DOHH2 (cell line): ENCODE measurements at regions not wholly inside any gene's neighbourhood (a gene's known extent, or its start where the extent isn't known, plus 50 kb on each side); places are given as distances from the start of the nearest gene placed in this dataset.

Experiments
- H3F3A ChIP-seq: fragments of 200-600 bp; sonication (generic), shearing (Covaris generic); 2 replicates; pipeline ENCODE4 v1.6.0; 2016; ENCODE audit warnings: antibody characterized with exemption, mild to moderate bottlenecking; ENCODE audit not compliant: control insufficient read depth, insufficient read depth
- H3K27ac ChIP-seq: fragments of 200-600 bp; sonication (generic); 2 replicates; pipeline ENCODE4 v1.5.1; 2014; ENCODE audit warnings: low read depth, mild to moderate bottlenecking, low read length, moderate library complexity
- H3K27me3 ChIP-seq: fragments of 200-600 bp; sonication (generic); 2 replicates; pipeline ENCODE4 v1.6.1; 2014; ENCODE audit warnings: mild to moderate bottlenecking, low read length, mixed read lengths; ENCODE audit not compliant: control insufficient read depth
- H3K36me3 ChIP-seq: fragments of 200-600 bp; sonication (generic); 2 replicates; pipeline ENCODE4 v1.6.1; 2014; ENCODE audit warnings: mild to moderate bottlenecking, low read length, moderate library complexity, mixed read lengths; ENCODE audit not compliant: control insufficient read depth
- H3K4me1 ChIP-seq: fragments of 200-600 bp; sonication (generic); 2 replicates; pipeline ENCODE4 v1.6.1; 2014; ENCODE audit warnings: mild to moderate bottlenecking, low read length, mixed read lengths; ENCODE audit not compliant: control insufficient read depth
- H3K4me2 ChIP-seq: fragments of 200-600 bp; sonication (generic); 2 replicates; pipeline ENCODE4 v1.6.0; 2014; ENCODE audit warnings: mild to moderate bottlenecking, low read length, moderate library complexity
- H3K4me3 ChIP-seq: fragments of 200-600 bp; sonication (generic); 2 replicates; pipeline ENCODE4 v1.5.1; 2014; ENCODE audit warnings: mild to moderate bottlenecking, low read length, mixed read lengths
- H3K79me2 ChIP-seq: fragments of 200-600 bp; sonication (generic); 2 replicates; pipeline ENCODE4 v1.6.1; 2014; ENCODE audit warnings: mild to moderate bottlenecking, low read length, mixed read lengths; ENCODE audit not compliant: control insufficient read depth
- H3K9me2 ChIP-seq: fragments of 200-600 bp; sonication (generic); replicated peaks from 2 replicates; pipeline ENCODE4 v1.6.1; 2014; ENCODE audit warnings: mild to moderate bottlenecking, low read length, mixed read lengths; ENCODE audit not compliant: control insufficient read depth
- H3K9me3 ChIP-seq: fragments of 200-600 bp; sonication (generic); 2 replicates; pipeline ENCODE4 v1.6.1; 2014; ENCODE audit warnings: antibody characterized with exemption, low read length, mixed read lengths; ENCODE audit not compliant: control insufficient read depth, insufficient read depth
- H4K20me1 ChIP-seq: fragments of 200-600 bp; sonication (generic); 2 replicates; pipeline ENCODE4 v1.6.0; 2014; ENCODE audit warnings: low read depth, mild to moderate bottlenecking, antibody characterized with exemption, low read length, moderate library complexity; ENCODE audit not compliant: control insufficient read depth, insufficient read depth
- EZH2phosphoT487 ChIP-seq: fragments of 200-600 bp; sonication (generic); IDR thresholded peaks from 2 replicates; pipeline ENCODE4 v1.6.1; 2017; ENCODE audit warnings: borderline replicate concordance, mild to moderate bottlenecking, antibody characterized with exemption, low read length, moderate library complexity, mixed read lengths
- TF ChIP-seq, protein P1 (sequence below): fragments of 200-600 bp; sonication (generic); IDR thresholded peaks from one replicate; pipeline ENCODE4 v1.5.1; 2014; ENCODE audit warnings: antibody characterized with exemption, mild to moderate bottlenecking, low read depth, low read length; ENCODE audit not compliant: poor library complexity, severe bottlenecking

DNA sequence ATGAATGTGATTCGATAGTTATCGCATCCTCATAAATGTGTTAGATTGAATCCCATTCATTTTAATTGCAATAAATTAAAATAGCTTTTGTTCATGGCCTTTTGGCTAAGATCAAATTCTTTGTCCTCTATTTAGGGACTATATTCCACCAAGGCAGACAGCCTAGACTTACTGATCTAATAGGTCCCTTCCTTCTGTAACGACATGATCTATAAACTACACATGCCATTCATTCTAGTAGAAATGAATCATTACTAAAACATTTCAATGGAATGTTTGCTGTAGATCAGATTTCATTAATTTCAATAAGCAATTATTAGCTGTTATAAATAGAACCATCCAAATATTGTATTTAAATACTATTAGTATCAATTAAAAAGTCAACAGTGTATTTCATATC lies 526.6 kb upstream of the KLHL1 start:
- Histone ChIP-seq H3K36me3 (no peaks in the 10 kb centered on the region), H3K9me2 (no peaks in the 10 kb centered on the region), H4K20me1 (no peaks in the 10 kb centered on the region), H3F3A (no peaks in the 10 kb centered on the region), H3K27me3 (no peaks in the 10 kb centered on the region), H3K4me2 (no peak overlapping the region), H3K27ac (no peak overlapping the region), H3K4me1 (no peaks in the 10 kb centered on the region), H3K9me3 (no peaks in the 10 kb centered on the region), H3K79me2 (no peaks in the 10 kb centered on the region), H3K4me3 (no peak overlapping the region)
- no peak for TF ChIP-seq EZH2phosphoT487
- TF ChIP-seq, protein P1, sequence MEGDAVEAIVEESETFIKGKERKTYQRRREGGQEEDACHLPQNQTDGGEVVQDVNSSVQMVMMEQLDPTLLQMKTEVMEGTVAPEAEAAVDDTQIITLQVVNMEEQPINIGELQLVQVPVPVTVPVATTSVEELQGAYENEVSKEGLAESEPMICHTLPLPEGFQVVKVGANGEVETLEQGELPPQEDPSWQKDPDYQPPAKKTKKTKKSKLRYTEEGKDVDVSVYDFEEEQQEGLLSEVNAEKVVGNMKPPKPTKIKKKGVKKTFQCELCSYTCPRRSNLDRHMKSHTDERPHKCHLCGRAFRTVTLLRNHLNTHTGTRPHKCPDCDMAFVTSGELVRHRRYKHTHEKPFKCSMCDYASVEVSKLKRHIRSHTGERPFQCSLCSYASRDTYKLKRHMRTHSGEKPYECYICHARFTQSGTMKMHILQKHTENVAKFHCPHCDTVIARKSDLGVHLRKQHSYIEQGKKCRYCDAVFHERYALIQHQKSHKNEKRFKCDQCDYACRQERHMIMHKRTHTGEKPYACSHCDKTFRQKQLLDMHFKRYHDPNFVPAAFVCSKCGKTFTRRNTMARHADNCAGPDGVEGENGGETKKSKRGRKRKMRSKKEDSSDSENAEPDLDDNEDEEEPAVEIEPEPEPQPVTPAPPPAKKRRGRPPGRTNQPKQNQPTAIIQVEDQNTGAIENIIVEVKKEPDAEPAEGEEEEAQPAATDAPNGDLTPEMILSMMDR: no peak

GRCh38 chr13:70630247-70630646 lies 522.0 kb upstream of the KLHL1 start:
- Histone ChIP-seq H3F3A (no peaks in the 10 kb centered on the region), H3K36me3 (no peaks in the 10 kb centered on the region), H3K9me3 (no peaks in the 10 kb centered on the region), H4K20me1 (no peaks in the 10 kb centered on the region), H3K27me3 (no peaks in the 10 kb centered on the region), H3K4me3 (no peak overlapping the region), H3K27ac (no peak overlapping the region), H3K79me2 (no peaks in the 10 kb centered on the region), H3K4me1 (no peaks in the 10 kb centered on the region), H3K9me2 (no peaks in the 10 kb centered on the region), H3K4me2 (no peak overlapping the region)
- TF ChIP-seq EZH2phosphoT487: no peak
- TF ChIP-seq, protein P1: no peak

- no peak for TF ChIP-seq EZH2phosphoT487
- TF ChIP-seq, protein P1: no peak
- Histone ChIP-seq H3K4me3 (no peak overlapping the region), H3K27ac (no peak overlapping the region), H3K27me3 (no peaks in the 10 kb centered on the region), H3F3A (no peaks in the 10 kb centered on the region), H3K4me1 (no peaks in the 10 kb centered on the region), H4K20me1 (no peaks in the 10 kb centered on the region), H3K9me3 (no peaks in the 10 kb centered on the region), H3K79me2 (no peaks in the 10 kb centered on the region), H3K9me2 (no peaks in the 10 kb centered on the region), H3K4me2 (no peak overlapping the region), H3K36me3 (no peaks in the 10 kb centered on the region)
These were observed 515.0 kb upstream of the KLHL1 start for GRCh38 chr13:70623239-70623638.

DNA sequence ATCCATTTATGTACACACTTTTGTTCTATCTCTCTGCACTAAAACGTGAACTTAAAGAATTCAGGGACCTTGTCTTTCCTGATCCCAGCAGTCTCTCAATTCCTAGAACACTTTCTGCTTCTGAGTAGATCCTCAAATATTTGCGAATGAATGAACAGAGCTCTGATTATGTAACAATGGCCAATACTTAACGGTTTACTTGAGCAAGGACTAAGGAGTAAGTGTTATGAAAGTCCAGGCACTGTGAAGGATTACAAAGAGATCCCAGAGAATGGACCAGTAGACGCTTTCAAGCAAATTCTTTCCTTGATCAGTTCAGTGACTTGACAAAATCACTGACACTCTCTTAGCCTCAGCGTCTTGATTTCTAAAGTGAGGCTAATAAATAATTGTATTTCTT lies 514.5 kb upstream of the KLHL1 start:
- Histone ChIP-seq H3F3A (no peaks in the 10 kb centered on the region), H4K20me1 (no peaks in the 10 kb centered on the region), H3K4me2 (no peak overlapping the region)

More for the DNA sequence above, 514.5 kb upstream of the KLHL1 start:
- Histone ChIP-seq H3K27ac (no peak overlapping the region), H3K4me3 (no peak overlapping the region), H3K36me3 (no peaks in the 10 kb centered on the region), H3K4me1 (no peaks in the 10 kb centered on the region), H3K9me2 (no peaks in the 10 kb centered on the region), H3K27me3 (no peaks in the 10 kb centered on the region), H3K79me2 (no peaks in the 10 kb centered on the region), H3K9me3 (no peaks in the 10 kb centered on the region)
- no peak for TF ChIP-seq EZH2phosphoT487
- TF ChIP-seq, protein P1: no peak
